ENCODE measurements at regions not wholly inside any gene's neighbourhood (a gene's known extent, or its start where the extent isn't known, plus 50 kb on each side); places are given as distances from the start of the nearest gene placed in this dataset.

DNA sequence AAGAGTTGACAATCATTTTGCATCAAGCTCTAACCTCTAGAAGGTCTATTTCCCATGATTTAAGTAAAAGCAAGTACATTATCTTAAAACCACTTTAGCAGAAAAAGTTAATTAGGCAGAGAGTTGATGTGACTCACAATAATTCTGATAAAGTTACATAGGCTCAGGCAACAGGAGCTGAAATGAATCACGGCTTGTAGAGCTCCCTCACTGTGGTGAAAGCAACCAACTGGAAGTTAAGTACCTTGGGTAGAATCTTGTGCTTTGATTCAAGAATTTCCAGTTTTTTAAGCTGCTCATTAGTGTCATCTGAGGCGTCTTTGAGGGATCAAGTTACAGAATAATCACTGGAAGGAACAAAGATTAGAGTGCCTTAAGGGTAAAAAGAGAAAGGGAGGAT lies 68.9 kb upstream of the NFE2L3 start:
- Mint-ChIP-seq H3K4me1 (ENCODE audit: low read depth, unreplicated experiment) (peaks cover 6% of the 10 kb centered on the region), H3K36me3 (ENCODE audit: low read depth, unreplicated experiment) (no peaks in the 10 kb centered on the region), H3K9me3 (ENCODE audit: unreplicated experiment) (no peaks in the 10 kb centered on the region), H3K4me3 (ENCODE audit: unreplicated experiment) (no peak overlapping the region), H3K27ac (ENCODE audit: unreplicated experiment) (no peak overlapping the region), H3K27me3 (ENCODE audit: low read depth, unreplicated experiment) (peaks cover 14% of the 10 kb centered on the region)
- no peaks in the 10 kb centered on the region for H3K9me3 ChIP-seq (ENCODE audit: insufficient read depth, low read depth, low read length)
- DNase-seq (ENCODE audit: low read depth) (peak; percentile 65), FAIRE-seq (no peak)
- no peaks in the 10 kb centered on the region for H3K36me3 ChIP-seq (ENCODE audit: insufficient read depth, low read length)
- H3K9ac ChIP-seq (ENCODE audit: low read length) = no peak overlapping the region
- H3K27me3 ChIP-seq (ENCODE audit: insufficient read depth, low read length) = peaks cover 12% of the 10 kb centered on the region
- H4K20me1 ChIP-seq (ENCODE audit: insufficient read depth, low read length) = no peaks in the 10 kb centered on the region
- H3K79me2 ChIP-seq (ENCODE audit: insufficient read depth, low read length) = no peaks in the 10 kb centered on the region
- H3K4me3 ChIP-seq (ENCODE audit: insufficient read depth, low read depth, low read length) = no peak overlapping the region
- no peak overlapping the region for H3K4me2 ChIP-seq (ENCODE audit: low read length)
- H3K27ac ChIP-seq (ENCODE audit: low read depth, low read length) = no peak overlapping the region
- no peaks in the 10 kb centered on the region for H3K4me1 ChIP-seq (ENCODE audit: insufficient read depth, low read length)
- no peak for TF ChIP-seq EZH2 (IDR thresholded peaks at IDR 0.05; ENCODE audit: insufficient read depth, low read length)
- TF ChIP-seq, protein P1, sequence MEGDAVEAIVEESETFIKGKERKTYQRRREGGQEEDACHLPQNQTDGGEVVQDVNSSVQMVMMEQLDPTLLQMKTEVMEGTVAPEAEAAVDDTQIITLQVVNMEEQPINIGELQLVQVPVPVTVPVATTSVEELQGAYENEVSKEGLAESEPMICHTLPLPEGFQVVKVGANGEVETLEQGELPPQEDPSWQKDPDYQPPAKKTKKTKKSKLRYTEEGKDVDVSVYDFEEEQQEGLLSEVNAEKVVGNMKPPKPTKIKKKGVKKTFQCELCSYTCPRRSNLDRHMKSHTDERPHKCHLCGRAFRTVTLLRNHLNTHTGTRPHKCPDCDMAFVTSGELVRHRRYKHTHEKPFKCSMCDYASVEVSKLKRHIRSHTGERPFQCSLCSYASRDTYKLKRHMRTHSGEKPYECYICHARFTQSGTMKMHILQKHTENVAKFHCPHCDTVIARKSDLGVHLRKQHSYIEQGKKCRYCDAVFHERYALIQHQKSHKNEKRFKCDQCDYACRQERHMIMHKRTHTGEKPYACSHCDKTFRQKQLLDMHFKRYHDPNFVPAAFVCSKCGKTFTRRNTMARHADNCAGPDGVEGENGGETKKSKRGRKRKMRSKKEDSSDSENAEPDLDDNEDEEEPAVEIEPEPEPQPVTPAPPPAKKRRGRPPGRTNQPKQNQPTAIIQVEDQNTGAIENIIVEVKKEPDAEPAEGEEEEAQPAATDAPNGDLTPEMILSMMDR (IDR thresholded peaks at IDR 0.05; ENCODE audit: insufficient read depth, low read depth, low read length) = no peak
- H2AFZ ChIP-seq (ENCODE audit: low read depth, low read length) = peak overlapping the region; percentile 5

DNA sequence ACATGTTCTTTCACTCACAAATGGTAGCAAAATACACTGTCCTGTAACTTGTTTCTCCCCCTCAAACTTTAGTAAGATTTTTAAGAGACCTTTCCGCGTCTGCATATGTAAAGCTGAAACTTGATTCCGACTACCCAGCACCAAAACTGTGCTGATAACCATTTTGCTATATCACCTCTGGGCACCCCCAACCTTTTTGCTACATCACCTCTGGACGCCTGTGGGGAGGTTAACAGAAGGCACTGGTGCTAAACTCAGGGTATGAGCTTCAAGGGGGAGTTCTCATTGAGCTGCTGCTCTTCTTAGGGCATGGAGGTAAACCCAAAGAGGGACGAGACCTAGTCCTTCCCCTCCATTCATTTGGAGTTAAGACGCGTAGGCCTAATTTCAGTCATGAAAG lies 67.6 kb upstream of the NFE2L3 start:
- peaks cover 6% of the 10 kb centered on the region for H3K27me3 Mint-ChIP-seq (ENCODE audit: low read depth, unreplicated experiment)
- Histone ChIP-seq H3K27me3 (ENCODE audit: insufficient read depth, low read length) (peaks cover 8% of the 10 kb centered on the region), H3K27ac (ENCODE audit: low read depth, low read length) (no peak overlapping the region), H3K9me3 (ENCODE audit: insufficient read depth, low read depth, low read length) (no peaks in the 10 kb centered on the region), H3K4me1 (ENCODE audit: insufficient read depth, low read length) (no peaks in the 10 kb centered on the region), H3K36me3 (ENCODE audit: insufficient read depth, low read length) (no peaks in the 10 kb centered on the region), H2AFZ (ENCODE audit: low read depth, low read length) (no peak overlapping the region), H3K4me3 (ENCODE audit: insufficient read depth, low read depth, low read length) (no peak overlapping the region), H3K9ac (ENCODE audit: low read length) (no peak overlapping the region), H4K20me1 (ENCODE audit: insufficient read depth, low read length) (no peaks in the 10 kb centered on the region), H3K4me2 (ENCODE audit: low read length) (no peak overlapping the region), H3K79me2 (ENCODE audit: insufficient read depth, low read length) (no peaks in the 10 kb centered on the region)
- FAIRE-seq (no peak), DNase-seq (ENCODE audit: low read depth) (no peak)
- no peak overlapping the region for H3K27ac Mint-ChIP-seq (ENCODE audit: unreplicated experiment)
- H3K36me3 Mint-ChIP-seq (ENCODE audit: low read depth, unreplicated experiment) = no peaks in the 10 kb centered on the region
- H3K4me1 Mint-ChIP-seq (ENCODE audit: low read depth, unreplicated experiment) = peaks cover 6% of the 10 kb centered on the region
- H3K9me3 Mint-ChIP-seq (ENCODE audit: unreplicated experiment) = no peaks in the 10 kb centered on the region
- no peak overlapping the region for H3K4me3 Mint-ChIP-seq (ENCODE audit: unreplicated experiment)
- TF ChIP-seq, protein P1 (IDR thresholded peaks at IDR 0.05; ENCODE audit: insufficient read depth, low read depth, low read length) = no peak
- TF ChIP-seq EZH2 (IDR thresholded peaks at IDR 0.05; ENCODE audit: insufficient read depth, low read length) = no peak

DNA sequence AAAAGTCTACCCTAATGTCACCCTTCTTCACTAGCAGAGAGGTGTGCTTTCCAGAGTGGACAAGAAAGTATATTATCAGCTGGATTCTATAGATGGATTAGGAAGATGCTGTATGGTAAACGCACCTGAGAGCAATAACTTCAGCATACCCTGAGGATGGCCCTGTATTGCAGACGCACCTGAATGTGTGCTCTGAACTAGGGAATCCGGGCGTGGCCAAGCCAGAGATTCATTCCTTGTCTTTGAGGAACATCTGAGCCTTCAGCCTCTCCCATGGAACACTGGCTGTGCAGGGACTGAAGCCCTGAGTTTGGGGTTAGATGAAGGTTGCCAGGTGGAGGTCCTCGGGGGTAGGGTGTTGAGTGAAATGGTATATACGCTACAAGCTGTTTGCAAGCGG lies 66.2 kb upstream of the NFE2L3 start:
- Mint-ChIP-seq H3K27me3 (ENCODE audit: low read depth, unreplicated experiment) (peaks cover 5% of the 10 kb centered on the region), H3K36me3 (ENCODE audit: low read depth, unreplicated experiment) (no peaks in the 10 kb centered on the region), H3K27ac (ENCODE audit: unreplicated experiment) (no peak overlapping the region), H3K4me1 (ENCODE audit: low read depth, unreplicated experiment) (peaks cover 7% of the 10 kb centered on the region), H3K9me3 (ENCODE audit: unreplicated experiment) (no peaks in the 10 kb centered on the region), H3K4me3 (ENCODE audit: unreplicated experiment) (no peak overlapping the region)
- Histone ChIP-seq H2AFZ (ENCODE audit: low read depth, low read length) (no peak overlapping the region), H3K9me3 (ENCODE audit: insufficient read depth, low read depth, low read length) (no peaks in the 10 kb centered on the region), H3K27ac (ENCODE audit: low read depth, low read length) (no peak overlapping the region), H3K4me2 (ENCODE audit: low read length) (no peak overlapping the region), H3K9ac (ENCODE audit: low read length) (no peak overlapping the region), H3K79me2 (ENCODE audit: insufficient read depth, low read length) (no peaks in the 10 kb centered on the region), H3K27me3 (ENCODE audit: insufficient read depth, low read length) (peaks cover 3% of the 10 kb centered on the region), H4K20me1 (ENCODE audit: insufficient read depth, low read length) (no peaks in the 10 kb centered on the region), H3K4me1 (ENCODE audit: insufficient read depth, low read length) (no peaks in the 10 kb centered on the region), H3K4me3 (ENCODE audit: insufficient read depth, low read depth, low read length) (no peak overlapping the region), H3K36me3 (ENCODE audit: insufficient read depth, low read length) (no peaks in the 10 kb centered on the region)
- DNase-seq (ENCODE audit: low read depth) = no peak
- FAIRE-seq = no peak
- TF ChIP-seq, protein P1 (IDR thresholded peaks at IDR 0.05; ENCODE audit: insufficient read depth, low read depth, low read length) = no peak
- no peak for TF ChIP-seq EZH2 (IDR thresholded peaks at IDR 0.05; ENCODE audit: insufficient read depth, low read length)

Data from astrocyte (in vitro differentiated cells and primary cell).